GM18861 (cell line): ENCODE measurements at regions not wholly inside any gene's neighbourhood (a gene's known extent, or its start where the extent isn't known, plus 50 kb on each side); places are given as distances from the start of the nearest gene placed in this dataset.

ENCODE experiments used
- ATAC-seq: cut with Tn5 transposase; IDR thresholded peaks from one replicate; pipeline ENCODE4 v1.9.1; 2021; ENCODE audit not compliant: unreplicated experiment

GRCh38 chr13:29959603-29960002 lies 109.2 kb upstream of the UBL3 start:
- ATAC-seq = no peak

- no peak for ATAC-seq
These were observed 108.7 kb upstream of the UBL3 start for GRCh38 chr13:29959086-29959485.

GRCh38 chr13:29958476-29958875 lies 108.1 kb upstream of the UBL3 start:
- ATAC-seq = no peak

- ATAC-seq = no peak
These were observed 106.9 kb upstream of the UBL3 start for GRCh38 chr13:29957320-29957719.

GRCh38 chr13:29956853-29957252 lies 106.4 kb upstream of the UBL3 start:
- ATAC-seq = no peak

GRCh38 chr13:29955137-29955650 lies 104.8 kb upstream of the UBL3 start:
- no peak for ATAC-seq

GRCh38 chr13:29954082-29955028 lies 103.9 kb upstream of the UBL3 start:
- no peak for ATAC-seq

- ATAC-seq = no peak
These were observed 103.1 kb upstream of the UBL3 start for GRCh38 chr13:29953542-29953941.

GRCh38 chr13:29952245-29952644 lies 101.8 kb upstream of the UBL3 start:
- no peak for ATAC-seq

GRCh38 chr13:29948791-29949190 lies 98.4 kb upstream of the UBL3 start:
- ATAC-seq = no peak

- no peak for ATAC-seq
These were observed 97.8 kb upstream of the UBL3 start for GRCh38 chr13:29948244-29948643.

- no peak for ATAC-seq
These were observed 97.4 kb upstream of the UBL3 start for GRCh38 chr13:29947839-29948238.

GRCh38 chr13:29946093-29946492 lies 95.7 kb upstream of the UBL3 start:
- no peak for ATAC-seq

GRCh38 chr13:29943686-29944085 lies 93.3 kb upstream of the UBL3 start:
- ATAC-seq = no peak

GRCh38 chr13:29943273-29943672 lies 92.9 kb upstream of the UBL3 start:
- ATAC-seq = no peak

GRCh38 chr13:29940715-29941114 lies 90.3 kb upstream of the UBL3 start:
- ATAC-seq = no peak

GRCh38 chr13:29939158-29939557 lies 88.7 kb upstream of the UBL3 start:
- ATAC-seq = no peak

- ATAC-seq = no peak
These were observed 87.4 kb upstream of the UBL3 start for GRCh38 chr13:29937841-29938240.

- no peak for ATAC-seq
These were observed 87.0 kb upstream of the UBL3 start for GRCh38 chr13:29937379-29937778.

- ATAC-seq = no peak
These were observed 86.5 kb upstream of the UBL3 start for GRCh38 chr13:29936956-29937355.

GRCh38 chr13:29936051-29936813 lies 85.8 kb upstream of the UBL3 start:
- ATAC-seq = no peak
